IMR-90 (cell line): ENCODE measurements at regions not wholly inside any gene's neighbourhood (a gene's known extent, or its start where the extent isn't known, plus 50 kb on each side); places are given as distances from the start of the nearest gene placed in this dataset.

ENCODE experiments used
- ATAC-seq: fragments of 200-7000 bp; cut with Tn5 transposase; 2 replicates; pipeline ENCODE4 v1.9.1; 2020; ENCODE audit warnings: low read depth, mild to moderate bottlenecking, moderate library complexity
- BruUV-seq: library from RNA; stranded (reverse); fragments of 400-500 nt; replicated peaks from 2 replicates; lab custom pipeline; 2021; lab: Mats Ljungman, UMichigan
- CTCF ChIA-PET: fragments of 300-600 bp; formaldehyde crosslinking; extraction: SDS; loops from one replicate; lab custom pipeline; 2021; ENCODE audit warnings: antibody characterized with exemption; lab: Yijun Ruan, JAX
- POLR2A ChIA-PET: fragments of 300-600 bp; sonication (Branson Sonifier 250); formaldehyde crosslinking; loops from one replicate; lab custom pipeline; 2022; ENCODE audit warnings: antibody characterized with exemption; ENCODE audit not compliant: unreplicated experiment; lab: Charles Lee
- DNase-seq: peaks from one replicate; pipeline ENCODE4 v3.0.0; 2013
- H2AFZ ChIP-seq: replicated peaks from 2 replicates; pipeline ENCODE3; 2013; ENCODE audit warnings: low read length, mild to moderate bottlenecking; ENCODE audit not compliant: poor library complexity
- H2AK5ac ChIP-seq: 2 replicates; pipeline ENCODE4 v1.6.1; 2013; ENCODE audit warnings: low read depth, low read length, inconsistent platforms
- H2AK9ac ChIP-seq: replicated peaks from 2 replicates; pipeline ENCODE3; 2013; ENCODE audit warnings: mild to moderate bottlenecking, low read depth, low read length, moderate library complexity; ENCODE audit not compliant: poor library complexity
- H2BK120ac ChIP-seq: 2 replicates; pipeline ENCODE4 v1.6.1; 2013; ENCODE audit warnings: low read depth, low read length, inconsistent platforms
- H2BK15ac ChIP-seq: 3 replicates; pipeline ENCODE4 v1.6.1; 2013; ENCODE audit warnings: low read depth, low read length, inconsistent platforms
- H2BK20ac ChIP-seq: 2 replicates; pipeline ENCODE4 v1.6.1; 2013; ENCODE audit warnings: low read depth, mild to moderate bottlenecking, inconsistent platforms, low read length, moderate library complexity
- H2BK5ac ChIP-seq: 2 replicates; pipeline ENCODE4 v1.6.1; 2013; ENCODE audit warnings: mild to moderate bottlenecking, low read depth, low read length, inconsistent platforms; ENCODE audit not compliant: poor library complexity, severe bottlenecking
- H3K14ac ChIP-seq: replicated peaks from 2 replicates; pipeline ENCODE4 v1.6.1; 2013; ENCODE audit warnings: low read depth, low read length, inconsistent platforms
- H3K18ac ChIP-seq: 2 replicates; pipeline ENCODE4 v1.6.1; 2013; ENCODE audit warnings: low read depth, low read length, control low read depth
- H3K23ac ChIP-seq: 2 replicates; pipeline ENCODE4 v1.6.1; 2013; ENCODE audit warnings: low read depth, low read length, inconsistent platforms
- H3K27ac ChIP-seq: 2 replicates; pipeline ENCODE4 v1.5.1; 2013; ENCODE audit warnings: mild to moderate bottlenecking, control low read depth, low read length; ENCODE audit not compliant: insufficient read depth
- H3K27me3 ChIP-seq: 2 replicates; pipeline ENCODE4 v1.6.1; 2013; ENCODE audit warnings: low read length; ENCODE audit not compliant: control insufficient read depth, insufficient read depth
- H3K36me3 ChIP-seq: 2 replicates; pipeline ENCODE4 v1.6.1; 2013; ENCODE audit warnings: low read length, mixed read lengths; ENCODE audit not compliant: control insufficient read depth, insufficient read depth
- H3K4ac ChIP-seq: 2 replicates; pipeline ENCODE4 v1.6.1; 2013; ENCODE audit warnings: low read depth, low read length, inconsistent platforms
- H3K4me1 ChIP-seq: 2 replicates; pipeline ENCODE4 v1.6.1; 2013; ENCODE audit warnings: low read length, mixed read lengths; ENCODE audit not compliant: control insufficient read depth, insufficient read depth
- H3K4me2 ChIP-seq: 2 replicates; pipeline ENCODE4 v1.6.1; 2013; ENCODE audit warnings: low read depth, mild to moderate bottlenecking, control low read depth, low read length, moderate library complexity
- H3K4me3 ChIP-seq: 2 replicates; pipeline ENCODE4 v1.5.1; 2013; ENCODE audit warnings: low read depth, mild to moderate bottlenecking, control low read depth, low read length, moderate library complexity; ENCODE audit not compliant: insufficient read depth
- H3K56ac ChIP-seq: 2 replicates; pipeline ENCODE4 v1.6.1; 2013; ENCODE audit warnings: low read length, inconsistent platforms; ENCODE audit not compliant: insufficient read depth; ENCODE audit errors: extremely low read depth
- H3K79me1 ChIP-seq, 2 experiments: 2 replicates each; pipeline ENCODE4 v1.6.1; 2013; ENCODE audit warnings: low read length in 2 of 2, inconsistent platforms in 1 of 2, low read depth in 1 of 2
- H3K9ac ChIP-seq: 2 replicates; pipeline ENCODE4 v1.6.1; 2013; ENCODE audit warnings: low read depth, low read length, control low read depth
- H3K9me1 ChIP-seq: 2 replicates; pipeline ENCODE4 v1.6.1; 2013; ENCODE audit warnings: low read length, inconsistent platforms; ENCODE audit not compliant: insufficient read depth
- H3K9me3 ChIP-seq: 2 replicates; pipeline ENCODE4 v1.6.1; 2013; ENCODE audit warnings: low read length; ENCODE audit not compliant: control insufficient read depth, insufficient read depth
- H4K20me1 ChIP-seq: 2 replicates; pipeline ENCODE4 v1.6.1; 2013; ENCODE audit warnings: low read length, inconsistent platforms; ENCODE audit not compliant: insufficient read depth
- H4K5ac ChIP-seq: 2 replicates; pipeline ENCODE4 v1.6.1; 2013; ENCODE audit warnings: mild to moderate bottlenecking, low read depth, low read length, control low read depth
- H4K8ac ChIP-seq, 2 experiments: 2 replicates each; pipeline ENCODE4 v1.6.1; 2013; ENCODE audit warnings: low read depth in 2 of 2, low read length in 2 of 2, control low read depth in 1 of 2, inconsistent platforms in 1 of 2
- H4K91ac ChIP-seq: 2 replicates; pipeline ENCODE4 v1.6.1; 2013; ENCODE audit warnings: low read depth, low read length, inconsistent platforms; ENCODE audit not compliant: insufficient read depth
- CEBPB ChIP-seq: IDR thresholded peaks from 2 replicates; pipeline ENCODE4 v1.6.1; 2012; ENCODE audit warnings: low read depth, low read length, improper control_type of control experiment
- CHD1 ChIP-seq: IDR thresholded peaks from 2 replicates; pipeline ENCODE4 v1.6.1; 2012; ENCODE audit warnings: low read depth, low read length, improper control_type of control experiment
- CTCF ChIP-seq: conservative IDR thresholded peaks from 2 replicates; pipeline ENCODE4 v1.5.1; 2012; ENCODE audit warnings: mild to moderate bottlenecking, low read depth, low read length, improper control_type of control experiment
- MAFK ChIP-seq: IDR thresholded peaks from 2 replicates; pipeline ENCODE4 v1.6.1; 2012; ENCODE audit warnings: low read depth, low read length, improper control_type of control experiment
- MXI1 ChIP-seq: IDR thresholded peaks from 2 replicates; pipeline ENCODE4 v1.6.1; 2012; ENCODE audit warnings: low read depth, mild to moderate bottlenecking, low read length, moderate library complexity, borderline replicate concordance
- WGBS, 2 experiments: methylation state at CpG; one replicate each; pipeline versions ENCODE4 v1.1.5 to v1.1.7; 2013; ENCODE audit warnings: missing lambda C conversion rate in 2 of 2; ENCODE audit not compliant: insufficient read length in 1 of 2; ENCODE audit errors: extremely low coverage in 2 of 2; 5-methylcytosine and 5-hydroxymethylcytosine counted together
- dilution Hi-C: fragments of 300-500 bp; cut with HindIII; formaldehyde crosslinking; loops from one replicate; pipeline ENCODE4 v1.14.3; 2018; ENCODE audit warnings: low sequenced_read_pairs; ENCODE audit not compliant: unreplicated experiment
- in situ Hi-C: fragments of 300-500 bp; cut with MboI; formaldehyde crosslinking; loops from 3 replicates; pipeline ENCODE4 v1.14.3; 2019; ENCODE audit warnings: low sequenced_read_pairs, inconsistent platforms, mixed read lengths
- intact Hi-C: fragments of 100-400 bp; cut with micrococcal nuclease; formaldehyde crosslinking; loops from 2 replicates; pipeline ENCODE4 v1.10.0; 2022
- TF ChIP-seq, protein P1 (sequence below): fragments of 150-350 bp; IDR thresholded peaks from 2 replicates; pipeline ENCODE4 v1.6.1; 2017; ENCODE audit warnings: mild to moderate bottlenecking, antibody characterized with exemption, low read length, low read depth

- H3K14ac ChIP-seq: no peak overlapping the region
- no peak overlapping the region for H4K5ac ChIP-seq
- DNase-seq (no peak), ATAC-seq (no peak)
- H3K27me3 ChIP-seq: no peaks in the 10 kb centered on the region
- no peak overlapping the region for H2BK120ac ChIP-seq
- BruUV-seq: no TSS peak
- no peak overlapping the region for H2BK20ac ChIP-seq
- no CpG with 5 or more reads among the region's 1 CpG for WGBS, 2 experiments
- H3K79me1 ChIP-seq: no peaks in the 10 kb centered on the region
- no peak overlapping the region for H2AK5ac ChIP-seq
- no peak overlapping the region for H3K56ac ChIP-seq
- intact Hi-C loops (no loop called here), dilution Hi-C loops (no loop called here), in situ Hi-C loops (no loop called here)
- H3K9me1 ChIP-seq: no peaks in the 10 kb centered on the region
- no peak overlapping the region for H3K4ac ChIP-seq
- ChIA-PET POLR2A (no interaction called here), CTCF (no interaction called here)
- H2BK5ac ChIP-seq: no peak overlapping the region
- H3K4me2 ChIP-seq: no peak overlapping the region
- H3K9me3 ChIP-seq: no peaks in the 10 kb centered on the region
- H2AFZ ChIP-seq: no peak overlapping the region
- H3K4me3 ChIP-seq: no peak overlapping the region
- H2BK15ac ChIP-seq: no peak overlapping the region
- no peak overlapping the region for H3K9ac ChIP-seq
- no peak overlapping the region for H3K18ac ChIP-seq
- H3K27ac ChIP-seq: no peak overlapping the region
- H2AK9ac ChIP-seq: no peak overlapping the region
- no peaks in the 10 kb centered on the region for H3K4me1 ChIP-seq
- no peak overlapping the region for H4K91ac ChIP-seq
- H3K36me3 ChIP-seq: no peaks in the 10 kb centered on the region
- H4K20me1 ChIP-seq: no peaks in the 10 kb centered on the region
- no peak overlapping the region for H3K23ac ChIP-seq
- TF ChIP-seq MAFK (no peak), CHD1 (no peak), MXI1 (no peak), CTCF (no peak), CEBPB (no peak)
- TF ChIP-seq, protein P1, sequence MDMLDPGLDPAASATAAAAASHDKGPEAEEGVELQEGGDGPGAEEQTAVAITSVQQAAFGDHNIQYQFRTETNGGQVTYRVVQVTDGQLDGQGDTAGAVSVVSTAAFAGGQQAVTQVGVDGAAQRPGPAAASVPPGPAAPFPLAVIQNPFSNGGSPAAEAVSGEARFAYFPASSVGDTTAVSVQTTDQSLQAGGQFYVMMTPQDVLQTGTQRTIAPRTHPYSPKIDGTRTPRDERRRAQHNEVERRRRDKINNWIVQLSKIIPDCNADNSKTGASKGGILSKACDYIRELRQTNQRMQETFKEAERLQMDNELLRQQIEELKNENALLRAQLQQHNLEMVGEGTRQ: no peak
- no peak overlapping the region for H4K8ac ChIP-seq
Measured at GRCh38 chr7:114273218-114273617, 141.4 kb upstream of the FOXP2 start.
